Activated CD4-positive, alpha-beta T cell treated with anti-CD3 and anti-CD28 coated beads, Interleukin-2, amount 50 U/mL, for 16 hours (primary cell): ENCODE measurements at regions not wholly inside any gene's neighbourhood (a gene's known extent, or its start where the extent isn't known, plus 50 kb on each side); places are given as distances from the start of the nearest gene placed in this dataset.

Source experiments
- DNase-seq: peaks from one replicate; pipeline ENCODE4 v3.0.0-alpha.2; 2020

- DNase-seq: no peak
Observed at GRCh38 chr3:162139841-162140240, 643.2 kb downstream of the OTOL1 start.

DNA sequence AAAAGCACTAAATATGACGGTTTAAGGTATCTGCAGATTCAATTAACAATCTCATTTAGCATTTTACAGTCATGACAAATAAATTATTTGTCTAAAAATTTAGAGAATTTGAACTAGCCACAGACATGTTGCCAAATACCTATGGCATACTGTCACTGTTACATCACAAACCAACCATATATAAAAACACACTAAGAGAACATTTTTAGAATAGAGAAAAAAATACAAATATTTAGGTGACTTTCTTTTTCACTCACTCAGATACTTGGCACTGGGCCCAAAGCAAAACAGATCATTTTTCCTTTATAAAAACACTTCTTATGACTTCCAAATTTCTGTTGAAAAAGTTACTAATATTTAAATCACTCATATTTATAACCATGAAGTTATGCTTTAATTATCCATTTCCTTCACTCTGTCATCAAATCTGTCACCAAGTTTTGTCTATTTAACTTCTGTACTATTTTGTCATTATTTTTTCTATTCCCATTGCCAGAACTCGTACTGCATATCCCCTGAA is 644.7 kb downstream of the OTOL1 start:
- no peak for DNase-seq

GRCh38 chr3:162142511-162142910 is 645.9 kb downstream of the OTOL1 start:
- no peak for DNase-seq

GRCh38 chr3:162143180-162143579 is 646.6 kb downstream of the OTOL1 start:
- DNase-seq: no peak

GRCh38 chr3:162147996-162148395 is 651.4 kb downstream of the OTOL1 start:
- no peak for DNase-seq

GRCh38 chr3:162150790-162151189 is 654.2 kb downstream of the OTOL1 start:
- no peak for DNase-seq

DNA sequence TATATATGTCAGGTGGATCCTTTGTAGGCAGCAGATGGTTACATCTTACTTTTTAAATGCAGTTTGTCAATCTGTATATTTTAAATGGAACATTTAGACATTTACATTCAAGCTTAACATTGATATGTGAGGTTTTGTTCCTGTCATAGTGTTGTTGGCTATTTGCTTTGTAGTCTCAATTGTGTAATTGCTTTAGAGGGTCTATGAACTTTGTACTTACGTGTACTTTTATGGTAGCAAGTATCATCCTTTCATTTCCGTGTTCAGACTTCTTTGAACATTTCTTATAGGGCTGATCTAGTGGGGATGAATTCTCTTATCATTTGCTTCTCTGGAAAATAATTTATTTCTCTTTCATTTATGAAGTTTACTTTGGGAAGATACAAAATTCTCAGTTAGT is 656.0 kb downstream of the OTOL1 start:
- no peak for DNase-seq

- DNase-seq: no peak
Observed at GRCh38 chr3:162161595-162161994, 665.0 kb downstream of the OTOL1 start.

DNA sequence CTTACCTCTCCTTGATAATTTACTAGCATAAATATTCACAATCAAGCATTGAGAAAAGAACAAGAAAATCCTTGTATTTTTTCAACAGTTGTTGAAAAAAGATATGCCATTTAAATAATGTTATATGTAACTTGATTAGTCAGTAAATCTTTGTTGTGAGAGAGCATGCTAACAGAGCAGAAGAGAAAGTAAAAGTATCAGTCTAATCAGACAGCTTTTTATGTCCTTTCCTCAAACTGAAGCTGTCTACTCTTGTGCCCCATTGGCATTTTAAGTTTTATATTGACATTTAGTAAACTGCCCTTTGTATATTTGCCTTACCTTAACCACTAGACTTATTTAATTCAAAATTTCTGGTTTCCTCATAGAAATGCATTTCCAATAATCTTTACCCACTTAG is 668.7 kb downstream of the OTOL1 start:
- DNase-seq: no peak

DNA sequence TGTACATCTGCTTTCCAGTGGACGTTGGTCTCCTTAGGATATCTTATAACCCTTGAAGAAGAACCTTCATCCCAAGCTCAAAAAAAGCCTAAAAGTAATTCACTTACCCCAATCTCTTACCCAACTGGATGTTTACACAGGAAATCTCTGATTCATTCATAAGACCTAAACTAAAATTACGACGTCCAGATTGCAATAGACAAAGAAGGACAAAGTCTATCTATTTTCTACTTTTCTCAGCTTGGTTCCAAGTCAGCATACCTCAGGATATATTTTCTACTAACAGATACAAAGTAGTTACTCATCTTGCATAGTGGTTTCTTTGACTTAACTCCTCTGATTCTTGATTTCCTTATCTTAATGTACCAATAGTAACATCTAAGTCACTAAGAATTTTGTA is 669.9 kb downstream of the OTOL1 start:
- no peak for DNase-seq

DNA sequence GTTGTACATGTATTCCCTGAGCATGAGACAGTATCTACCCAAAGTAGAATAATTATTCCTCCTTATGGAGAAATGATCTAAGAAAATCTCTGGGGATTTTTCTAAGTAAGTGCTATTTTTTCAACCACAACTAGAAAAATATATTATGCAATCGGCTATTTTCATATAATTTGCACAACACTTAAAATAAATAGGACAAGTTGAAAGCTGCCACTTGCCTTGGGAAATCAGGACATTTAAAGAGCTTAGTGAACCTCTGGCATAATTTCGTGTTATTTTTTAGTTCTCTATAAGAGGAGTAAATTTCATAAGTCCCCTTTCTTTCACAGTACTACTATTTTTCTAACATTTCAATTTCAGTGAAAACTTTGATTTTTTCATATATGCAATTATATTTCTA is 672.1 kb downstream of the OTOL1 start:
- no peak for DNase-seq

- DNase-seq: no peak
Observed at GRCh38 chr3:162170581-162170980, 674.0 kb downstream of the OTOL1 start.

DNA sequence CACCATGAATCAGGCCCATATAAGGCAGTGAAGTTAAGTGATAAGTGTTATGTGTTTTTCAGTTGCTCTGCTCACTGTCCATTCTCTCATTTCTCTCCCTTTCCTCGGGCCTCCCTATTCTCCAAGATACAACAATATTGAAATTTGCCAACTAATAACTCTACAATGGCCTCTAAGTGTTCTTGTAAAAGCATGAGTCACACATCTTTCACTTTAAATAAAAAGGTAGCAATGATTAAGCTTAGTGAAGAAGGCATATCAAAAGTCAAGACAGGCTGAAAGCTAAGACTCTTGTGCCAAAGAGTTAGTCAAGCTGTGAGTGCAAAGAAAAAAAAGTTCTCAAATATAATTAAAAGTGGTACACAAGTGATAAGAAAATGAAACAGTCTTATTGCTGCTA is 675.4 kb downstream of the OTOL1 start:
- peak; percentile 6 for DNase-seq

GRCh38 chr3:162175145-162175544 is 678.5 kb downstream of the OTOL1 start:
- DNase-seq: no peak

- no peak for DNase-seq
Observed at GRCh38 chr3:162175878-162176277, 679.3 kb downstream of the OTOL1 start.

- DNase-seq: no peak
Observed at GRCh38 chr3:162183440-162183839, 686.8 kb downstream of the OTOL1 start.

DNA sequence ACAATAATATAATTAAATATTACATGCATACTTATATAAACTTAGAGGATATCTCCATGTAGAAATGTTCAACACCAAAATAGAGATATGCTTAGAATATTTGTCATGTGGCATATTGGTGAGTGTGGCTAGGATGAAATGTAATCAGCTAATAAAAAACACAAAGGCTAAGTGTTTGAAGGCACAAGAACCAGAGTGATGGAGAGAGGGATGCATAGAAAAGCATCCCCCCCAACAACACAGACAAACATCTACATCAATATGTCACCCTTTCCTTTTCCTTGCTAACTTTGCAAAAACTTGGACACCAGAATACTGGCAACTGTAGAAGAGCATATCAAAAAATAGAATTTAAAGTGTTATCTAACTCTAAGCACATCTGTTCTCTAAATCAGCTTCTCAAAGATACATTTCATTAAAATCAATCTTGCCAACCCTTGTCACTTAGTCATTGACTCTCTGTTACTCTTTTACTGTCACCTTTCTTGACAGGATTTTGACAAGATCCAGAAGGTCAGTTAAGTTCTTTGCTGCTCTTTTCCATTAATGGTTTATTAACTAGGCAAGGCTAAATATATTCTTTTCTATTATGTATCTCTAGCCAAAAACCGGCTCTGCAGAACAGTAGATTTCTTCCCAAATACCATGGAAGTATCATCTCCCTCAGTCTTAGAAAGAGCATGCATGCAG is 695.9 kb downstream of the OTOL1 start:
- DNase-seq: no peak

- DNase-seq: no peak
Observed at GRCh38 chr3:162193148-162194095, 696.8 kb downstream of the OTOL1 start.

GRCh38 chr3:162195147-162195546 is 698.5 kb downstream of the OTOL1 start:
- no peak for DNase-seq

GRCh38 chr3:162196964-162197363 is 700.4 kb downstream of the OTOL1 start:
- DNase-seq: no peak

- no peak for DNase-seq
Observed at GRCh38 chr3:162200836-162201235, 704.2 kb downstream of the OTOL1 start.

DNA sequence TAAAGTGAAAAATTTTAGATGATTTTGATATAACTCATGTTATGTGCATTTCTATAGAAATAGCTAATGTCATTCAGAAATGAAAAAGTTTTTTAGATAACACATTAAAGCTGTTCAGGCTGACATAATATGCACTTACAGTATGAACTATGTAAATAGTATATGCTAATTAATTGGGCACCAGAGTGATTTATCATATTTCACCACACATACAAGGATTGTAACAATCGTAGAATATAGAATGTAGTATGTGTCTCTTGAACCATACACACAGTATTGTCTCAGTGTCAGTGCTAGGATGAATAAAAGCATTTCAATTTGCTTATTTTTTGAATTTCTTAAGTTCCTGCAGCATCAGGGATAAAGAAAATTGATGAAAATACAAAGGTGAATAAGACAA is 710.0 kb downstream of the OTOL1 start:
- DNase-seq: no peak

DNA sequence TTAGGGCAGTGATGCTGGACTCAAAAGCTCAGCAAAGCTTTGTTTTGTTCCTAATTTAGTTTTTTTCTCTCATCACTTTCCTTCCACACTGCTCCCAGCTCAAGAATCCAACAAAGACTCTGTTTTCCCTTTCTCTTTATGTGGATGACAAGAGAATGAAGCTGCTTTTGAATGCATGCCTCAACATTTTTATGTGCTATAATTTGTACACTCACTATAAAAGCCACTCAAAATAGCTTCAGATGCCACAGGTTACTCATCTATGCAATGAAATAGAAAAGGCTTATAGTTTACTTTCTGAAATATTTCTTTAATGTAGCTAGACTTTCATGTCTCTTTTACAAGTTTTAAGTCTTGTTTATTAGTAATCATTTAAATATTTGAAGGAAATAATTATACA is 714.9 kb downstream of the OTOL1 start:
- no peak for DNase-seq

DNA sequence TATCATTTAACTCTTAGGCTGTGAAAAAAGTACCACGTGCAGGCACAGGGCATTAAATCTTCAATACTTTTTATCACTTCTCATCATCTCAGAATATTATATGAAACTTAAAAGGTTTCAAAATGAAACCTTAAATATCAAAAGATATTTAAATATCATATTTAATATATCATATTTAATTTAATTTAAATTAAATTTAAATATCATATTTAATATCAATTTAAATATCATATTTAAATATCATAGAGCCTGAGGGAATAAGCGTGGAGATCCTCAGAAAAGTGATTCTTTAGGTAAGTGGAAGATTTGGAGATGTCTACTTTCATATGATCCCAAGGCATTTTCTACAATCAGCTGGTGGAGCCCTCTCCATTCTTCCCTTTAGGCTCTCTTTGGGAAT is 716.6 kb downstream of the OTOL1 start:
- DNase-seq: no peak
